CD14-positive monocyte (primary cell): ENCODE measurements at regions not wholly inside any gene's neighbourhood (a gene's known extent, or its start where the extent isn't known, plus 50 kb on each side); places are given as distances from the start of the nearest gene placed in this dataset.

Experiments used
- DNase-seq, 3 donors: peaks; one replicate each; pipeline ENCODE4 v3.0.0-alpha.2; 2011 to 2022
- H2AFZ ChIP-seq: 2 replicates; pipeline ENCODE4 v1.6.0; 2012; ENCODE audit warnings: mild to moderate bottlenecking, low read depth, low read length, inconsistent platforms; ENCODE audit not compliant: insufficient read depth, poor library complexity, severe bottlenecking
- H3K27ac ChIP-seq, 2 donors: 1 replicate in 1 of 2; 2 replicates in 1 of 2; pipeline ENCODE4 v1.5.1; 2012 to 2013; ENCODE audit warnings: low read length in 2 of 2, control low read depth in 1 of 2, inconsistent platforms in 1 of 2, low read depth in 1 of 2, mild to moderate bottlenecking in 1 of 2
- H3K27me3 ChIP-seq, 2 donors: one replicate each; pipeline versions ENCODE4 v1.6.0 to v1.6.1; 2011 to 2013; ENCODE audit warnings: low read length in 2 of 2; ENCODE audit not compliant: control insufficient read depth in 2 of 2, insufficient read depth in 2 of 2
- H3K36me3 ChIP-seq, 2 donors: replicated peaks in 1 of 2; 1 replicate in 1 of 2; 2 replicates in 1 of 2; pipeline versions ENCODE4 v1.5.1 to v1.6.1; 2012 to 2013; ENCODE audit warnings: low read length in 2 of 2, control low read depth in 1 of 2, inconsistent platforms in 1 of 2, mild to moderate bottlenecking in 1 of 2; ENCODE audit not compliant: insufficient read depth in 2 of 2, control insufficient read depth in 1 of 2
- H3K4me1 ChIP-seq, 2 donors: 1 replicate in 1 of 2; 2 replicates in 1 of 2; pipeline versions ENCODE4 v1.5.1 to v1.6.1; 2012 to 2013; ENCODE audit warnings: low read length in 2 of 2, control low read depth in 1 of 2, inconsistent platforms in 1 of 2, mild to moderate bottlenecking in 1 of 2, moderate library complexity in 1 of 2; ENCODE audit not compliant: insufficient read depth in 2 of 2, control insufficient read depth in 1 of 2
- H3K4me2 ChIP-seq: replicated peaks from 2 replicates; pipeline ENCODE3; 2012; ENCODE audit warnings: low read length, moderate library complexity, mild to moderate bottlenecking; ENCODE audit not compliant: poor library complexity, severe bottlenecking; ENCODE audit errors: extremely low read depth
- H3K4me3 ChIP-seq, 3 experiments: fragments of 200-600 bp in 1 of 3; sonication (generic) in 1 of 3; replicated peaks in 1 of 3; 1 replicate in 2 of 3; 2 replicates in 1 of 3; pipeline ENCODE4 v1.5.1; 2011 to 2013; ENCODE audit warnings: low read length in 3 of 3, mild to moderate bottlenecking in 3 of 3, control low read depth in 2 of 3, low read depth in 2 of 3, inconsistent platforms in 1 of 3, moderate library complexity in 1 of 3
- H3K79me2 ChIP-seq: 2 replicates; pipeline ENCODE4 v1.6.0; 2012; ENCODE audit warnings: mild to moderate bottlenecking, control low read depth, inconsistent platforms, low read length, moderate library complexity; ENCODE audit not compliant: insufficient read depth
- H3K9ac ChIP-seq: 2 replicates; pipeline ENCODE4 v1.6.0; 2017; ENCODE audit warnings: low read length, mild to moderate bottlenecking; ENCODE audit not compliant: insufficient read depth, poor library complexity, severe bottlenecking
- H3K9me3 ChIP-seq, 2 donors: replicated peaks in 1 of 2; 1 replicate in 1 of 2; 2 replicates in 1 of 2; pipeline versions ENCODE4 v1.5.1 to v1.6.1; 2012 to 2013; ENCODE audit warnings: low read length in 2 of 2, control low read depth in 1 of 2; ENCODE audit not compliant: control insufficient read depth in 1 of 2, insufficient read depth in 1 of 2
- H4K20me1 ChIP-seq: 2 replicates; pipeline ENCODE4 v1.6.0; 2012; ENCODE audit warnings: mild to moderate bottlenecking, low read length, control low read depth, moderate library complexity; ENCODE audit not compliant: insufficient read depth
- H3K27ac Mint-ChIP-seq, 7 donors: one replicate each; pipeline ENCODE4 v1.8.0; 2020; ENCODE audit warnings: mild to moderate bottlenecking in 7 of 7, mixed read lengths in 7 of 7, moderate library complexity in 6 of 7, inconsistent platforms in 2 of 7
- H3K27me3 Mint-ChIP-seq, 3 donors: one replicate each; pipeline ENCODE4 v1.8.0; 2021 to 2022; ENCODE audit warnings: low read depth in 3 of 3, mild to moderate bottlenecking in 3 of 3, mixed read lengths in 3 of 3, moderate library complexity in 3 of 3, inconsistent platforms in 1 of 3
- H3K36me3 Mint-ChIP-seq, 2 donors: one replicate each; pipeline ENCODE4 v1.8.0; 2020; ENCODE audit warnings: mixed read lengths in 2 of 2, inconsistent platforms in 1 of 2, mild to moderate bottlenecking in 1 of 2
- H3K4me1 Mint-ChIP-seq: one replicate; pipeline ENCODE4 v1.8.0; 2020; ENCODE audit warnings: mild to moderate bottlenecking, mixed read lengths
- H3K4me3 Mint-ChIP-seq, 2 donors: one replicate each; pipeline ENCODE4 v1.8.0; 2020; ENCODE audit warnings: mild to moderate bottlenecking in 2 of 2, mixed read lengths in 2 of 2, moderate library complexity in 1 of 2
- H3K9me3 Mint-ChIP-seq, 7 donors: one replicate each; pipeline ENCODE4 v1.8.0; 2020 to 2022; ENCODE audit warnings: mixed read lengths in 7 of 7, mild to moderate bottlenecking in 6 of 7, moderate library complexity in 6 of 7, inconsistent platforms in 2 of 7
- CTCF ChIP-seq: fragments of 200-600 bp; IDR thresholded peaks from one replicate; pipeline ENCODE4 v1.8.0; 2022; ENCODE audit warnings: antibody characterized with exemption, mild to moderate bottlenecking
- WGBS: methylation state at CpG from one replicate; pipeline ENCODE4 v1.1.5; 2013; ENCODE audit warnings: missing lambda C conversion rate; ENCODE audit not compliant: insufficient coverage; 5-methylcytosine and 5-hydroxymethylcytosine counted together
- intact Hi-C, 2 donors: fragments of 100-400 bp; cut with micrococcal nuclease; formaldehyde crosslinking; loops; one replicate each; pipeline versions ENCODE4 v1.15.0 to v1.15.1; 2023

GRCh38 chr21:39054066-39054465 is 129.2 kb downstream of the PSMG1 start:
- H3K36me3 ChIP-seq: no peaks in the 10 kb centered on the region
- no peaks in the 10 kb centered on the region for H3K9me3 ChIP-seq
- Mint-ChIP-seq H3K27me3 (no peaks in the 10 kb centered on the region), H3K36me3 (no peaks in the 10 kb centered on the region), H3K27ac (no peak overlapping the region), H3K9me3 (no peaks in the 10 kb centered on the region), H3K4me1 (peaks cover 19% of the 10 kb centered on the region), H3K4me3 (no peak overlapping the region)
- TF ChIP-seq CTCF: no peak
- no peak for DNase-seq
- 100% methylated on average over 3 of the region's 4 CpGs for WGBS
- intact Hi-C loops: no loop called here
- no peaks in the 10 kb centered on the region for H4K20me1 ChIP-seq
- no peak overlapping the region for H3K4me2 ChIP-seq
- no peak overlapping the region for H3K4me3 ChIP-seq
- H3K27ac ChIP-seq: no peak overlapping the region
- no peaks in the 10 kb centered on the region for H3K27me3 ChIP-seq
- no peak overlapping the region for H3K9ac ChIP-seq
- H3K79me2 ChIP-seq: no peaks in the 10 kb centered on the region
- peaks cover 11 to 18% of the 10 kb centered on the region in 2 donors for H3K4me1 ChIP-seq
- H2AFZ ChIP-seq: no peak overlapping the region

- H3K27me3 Mint-ChIP-seq: peaks cover 0 to 2% (median 0%) of the 10 kb centered on the region in 3 donors
Measured at GRCh38 chr21:39053126-39053525, 130.1 kb downstream of the PSMG1 start.

More at GRCh38 chr21:39053126-39053525, 130.1 kb downstream of the PSMG1 start:
- no peak for DNase-seq
- intact Hi-C loops: no loop called here
- Mint-ChIP-seq H3K9me3 (no peaks in the 10 kb centered on the region), H3K4me3 (no peak overlapping the region), H3K27ac (peak overlapping the region in 1 of 7 donors; percentile 23), H3K36me3 (no peaks in the 10 kb centered on the region), H3K4me1 (peaks cover 19% of the 10 kb centered on the region)
- no peaks in the 10 kb centered on the region for H3K36me3 ChIP-seq
- no peaks in the 10 kb centered on the region for H3K79me2 ChIP-seq
- no peaks in the 10 kb centered on the region for H3K9me3 ChIP-seq
- no peak overlapping the region for H3K27ac ChIP-seq
- H3K4me3 ChIP-seq: no peak overlapping the region
- no peak for TF ChIP-seq CTCF
- no peak overlapping the region for H2AFZ ChIP-seq
- H3K9ac ChIP-seq: no peak overlapping the region
- no peaks in the 10 kb centered on the region for H4K20me1 ChIP-seq
- H3K4me1 ChIP-seq: peaks cover 11 to 18% of the 10 kb centered on the region in 2 donors
- 94% methylated on average over 11 of the region's 11 CpGs for WGBS
- no peak overlapping the region for H3K4me2 ChIP-seq
- H3K27me3 ChIP-seq: no peaks in the 10 kb centered on the region
